LHCN-M2 (cell line): ENCODE measurements at regions not wholly inside any gene's neighbourhood (a gene's known extent, or its start where the extent isn't known, plus 50 kb on each side); places are given as distances from the start of the nearest gene placed in this dataset.

Experiments used
- DNase-seq: peaks from one replicate; pipeline ENCODE4 v3.0.0-alpha.2; 2012; ENCODE audit warnings: low read depth

DNA sequence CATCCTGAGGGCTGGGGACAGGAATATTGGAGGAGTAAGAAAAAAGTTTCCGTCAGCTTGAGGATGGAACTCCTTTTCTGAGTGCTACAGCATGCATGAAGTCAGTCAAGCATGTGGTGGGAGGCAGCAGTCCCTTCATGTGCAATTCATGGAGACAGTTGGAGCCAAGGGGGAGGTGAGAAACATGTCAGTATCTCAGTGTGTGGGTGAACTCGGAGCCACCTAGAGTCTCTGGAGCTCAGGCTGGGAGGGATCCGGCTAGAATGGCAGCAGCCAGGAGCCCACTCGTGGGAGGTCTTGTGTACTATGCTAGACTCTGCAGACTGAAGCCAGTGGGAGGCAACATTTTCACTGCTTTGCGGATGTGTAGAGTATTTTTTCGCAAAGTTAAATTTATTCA lies 60.3 kb downstream of the AVPR1A start:
- DNase-seq: no peak

DNA sequence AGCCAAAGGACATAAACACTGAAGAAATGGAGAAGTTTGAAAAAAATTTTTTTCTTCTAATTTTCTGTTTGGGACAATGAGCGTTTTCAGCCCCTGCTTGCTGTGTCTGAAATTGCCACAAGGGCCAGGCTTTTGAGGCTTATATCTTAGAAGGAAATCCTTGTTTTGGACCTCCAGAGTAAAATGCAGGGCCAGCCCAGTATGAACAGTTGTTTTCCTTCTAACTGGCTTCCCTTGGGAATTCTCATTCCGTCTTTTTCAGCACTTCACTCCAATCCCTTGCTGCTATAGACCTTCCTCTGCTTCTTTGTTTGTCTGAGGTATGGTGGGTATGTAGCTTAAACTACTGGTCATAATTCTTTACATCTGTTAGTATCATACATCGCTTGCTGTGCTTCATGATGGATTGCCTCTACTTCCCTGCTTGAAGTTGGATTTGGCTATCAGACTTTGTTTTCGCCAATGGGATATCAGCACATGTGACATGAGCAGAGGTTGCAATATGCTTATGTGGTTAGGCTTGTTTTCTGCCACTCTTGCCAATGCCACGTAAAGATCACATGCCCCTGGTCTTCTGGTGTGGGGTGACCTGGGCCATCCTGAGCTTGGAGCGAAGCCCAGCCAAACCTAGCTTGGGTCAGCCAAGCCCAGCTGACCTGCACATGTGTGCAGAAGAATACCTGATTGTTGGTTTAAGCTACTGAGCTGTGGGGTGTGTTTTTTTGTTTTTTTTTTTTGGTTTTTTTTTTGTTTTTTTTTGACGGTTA lies 64.7 kb downstream of the AVPR1A start:
- DNase-seq: no peak

DNA sequence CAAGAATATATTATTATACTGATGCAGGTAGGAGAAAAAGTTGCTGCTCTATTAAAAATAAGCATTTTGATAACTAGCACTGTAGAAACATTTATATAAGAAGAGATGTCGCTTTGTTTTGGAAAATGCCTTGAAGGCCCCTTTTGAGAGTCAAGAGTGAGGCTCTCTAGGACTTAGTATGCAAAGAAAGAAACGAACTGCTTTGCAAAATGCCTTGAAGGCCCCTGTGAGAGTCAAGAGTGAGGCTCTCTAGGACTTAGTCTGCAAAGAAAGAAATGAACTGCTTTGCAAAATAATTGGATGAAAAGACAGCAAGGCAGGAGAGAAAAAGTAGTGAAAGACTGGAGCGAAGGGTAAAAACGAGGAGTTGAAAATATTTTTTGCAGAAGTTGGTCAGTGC lies 65.9 kb downstream of the AVPR1A start:
- no peak for DNase-seq

DNA sequence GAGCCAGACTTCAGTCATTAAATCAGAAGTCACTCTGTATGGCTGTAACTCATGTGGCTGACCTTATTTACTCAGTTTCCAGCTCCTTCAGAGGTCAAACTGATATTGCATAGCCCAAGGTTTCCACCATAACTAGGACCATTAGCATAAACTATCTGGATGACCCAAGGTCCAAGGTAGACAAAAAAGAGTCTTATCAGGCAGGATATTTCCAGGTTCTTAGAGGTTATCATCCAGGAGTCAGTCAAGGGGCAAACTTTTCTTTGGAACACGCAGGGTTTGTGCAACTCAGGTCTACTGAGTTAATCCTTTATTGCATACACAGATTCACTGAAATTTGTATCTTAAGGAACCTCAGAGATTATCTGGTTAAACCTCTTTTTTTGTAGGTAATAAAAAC lies 66.5 kb downstream of the AVPR1A start:
- no peak for DNase-seq

DNA sequence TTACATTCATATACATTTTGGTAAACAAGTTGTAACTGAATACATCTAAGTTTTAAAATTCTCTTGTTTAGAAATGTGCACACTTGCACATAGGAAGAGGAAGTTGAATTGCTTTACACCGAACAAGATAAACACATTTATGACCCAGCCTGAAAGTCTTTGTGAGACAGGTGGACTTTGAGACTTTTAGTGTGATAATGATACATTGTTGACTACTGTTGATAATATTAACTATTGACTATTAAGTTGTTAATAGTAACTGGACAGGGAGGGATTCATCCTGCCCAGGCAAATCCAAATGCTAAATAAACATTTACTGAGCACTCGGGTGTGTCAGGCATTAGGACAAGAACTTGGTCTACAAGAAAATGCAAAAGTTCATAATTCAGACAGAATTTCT lies 68.0 kb downstream of the AVPR1A start:
- no peak for DNase-seq

DNA sequence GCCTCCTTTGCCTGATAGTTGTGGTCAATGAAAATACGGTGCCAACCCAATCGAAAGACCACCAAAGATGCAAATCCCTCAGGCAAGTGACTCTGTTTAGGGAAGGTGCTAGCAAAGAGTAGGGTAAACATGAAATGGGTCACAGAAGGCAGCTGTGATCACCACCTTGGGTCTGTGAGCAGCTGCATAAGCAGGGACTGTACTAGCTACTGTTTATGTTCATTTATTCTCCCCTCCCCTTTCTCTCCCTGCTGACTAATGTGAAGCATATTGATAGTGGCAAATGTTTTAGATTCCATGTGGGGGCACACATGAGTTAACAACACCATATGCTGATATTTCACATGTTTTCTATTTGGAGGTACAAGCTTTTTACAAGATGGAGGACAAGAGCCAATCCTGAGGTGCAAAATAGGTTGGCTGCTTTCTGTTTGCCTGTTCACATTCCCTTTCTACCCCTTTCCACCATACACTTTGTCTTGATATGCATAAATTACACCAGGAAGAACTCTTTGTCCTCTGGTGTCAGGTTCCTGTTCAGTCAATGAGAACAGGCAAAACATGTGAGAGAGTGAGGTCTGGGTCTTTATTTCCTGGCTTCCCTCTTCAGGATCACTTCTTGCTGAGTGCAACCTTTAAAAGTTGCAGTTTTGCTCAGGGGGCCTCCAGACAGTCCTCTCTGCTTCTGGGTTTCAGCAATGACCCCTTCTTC lies 71.1 kb downstream of the AVPR1A start:
- peak; percentile 71 for DNase-seq

DNA sequence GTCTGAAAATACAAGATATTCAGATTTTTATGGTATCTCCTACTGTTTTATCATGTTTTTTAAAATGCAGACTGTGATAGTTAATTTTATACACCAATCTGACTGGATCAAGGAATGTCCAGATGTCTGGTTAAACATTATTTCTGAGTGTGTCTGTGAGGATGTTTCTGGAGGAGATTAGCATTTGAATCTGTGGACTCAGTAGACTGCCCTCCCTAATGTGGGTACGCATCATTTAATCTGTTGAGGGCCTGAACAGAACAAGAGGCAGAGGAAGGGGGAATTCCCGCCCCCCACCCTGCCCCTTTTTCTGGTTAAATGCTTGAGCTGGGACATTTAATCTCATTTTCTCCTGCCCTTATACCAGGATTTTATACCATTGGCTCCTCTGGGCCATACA lies 72.1 kb downstream of the AVPR1A start:
- DNase-seq: no peak

DNA sequence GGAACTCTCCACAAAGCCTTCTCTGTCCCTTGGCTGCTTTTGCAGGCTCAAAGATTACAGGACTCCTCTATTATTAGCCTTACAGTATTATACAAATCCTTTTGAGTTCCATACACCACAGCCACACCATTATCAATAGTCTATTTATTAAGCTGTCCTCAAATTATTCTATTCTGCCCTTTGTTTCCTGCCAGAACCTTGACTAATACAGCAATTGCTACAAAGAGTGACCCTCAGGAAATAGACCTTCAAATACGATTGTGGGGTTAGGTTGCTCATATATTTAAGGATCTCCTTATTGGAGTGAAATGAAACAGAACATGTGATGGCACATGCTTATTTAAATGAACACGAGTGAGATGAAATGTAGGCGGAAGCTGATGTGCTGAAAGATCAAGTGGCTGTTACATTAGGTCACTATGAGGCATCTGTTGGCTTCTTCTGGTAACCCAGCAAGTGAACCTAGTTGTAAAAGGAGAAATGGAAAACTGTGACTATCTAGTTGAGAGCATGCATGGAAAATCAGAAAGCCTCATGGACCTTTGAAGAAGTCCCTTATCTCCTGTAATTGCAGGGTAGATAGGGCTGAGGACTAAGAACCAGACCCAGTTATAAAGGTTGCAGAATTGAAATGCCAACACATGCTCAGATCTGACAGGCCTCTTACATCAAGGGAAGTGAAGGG lies 75.5 kb downstream of the AVPR1A start:
- no peak for DNase-seq

DNA sequence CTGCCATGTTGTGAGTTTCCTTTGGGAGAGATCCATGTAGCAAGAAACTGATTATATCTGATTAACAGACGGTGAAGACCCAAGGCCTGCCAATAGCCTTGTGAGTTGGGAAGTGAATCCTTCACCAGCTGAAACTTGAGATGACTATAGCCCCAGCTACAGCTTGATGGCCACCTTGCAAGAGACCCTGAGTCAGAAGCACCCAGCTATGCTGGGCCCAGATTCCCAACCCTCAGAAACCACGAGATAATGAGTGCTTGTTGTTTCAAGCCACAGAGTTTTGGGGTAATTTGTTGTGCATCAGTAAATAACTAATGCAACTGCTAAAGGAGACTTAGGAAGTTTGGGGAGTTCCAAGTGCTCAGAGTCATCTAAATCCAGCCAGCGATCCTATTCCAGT lies 80.3 kb downstream of the AVPR1A start:
- DNase-seq: peak; percentile 7

DNA sequence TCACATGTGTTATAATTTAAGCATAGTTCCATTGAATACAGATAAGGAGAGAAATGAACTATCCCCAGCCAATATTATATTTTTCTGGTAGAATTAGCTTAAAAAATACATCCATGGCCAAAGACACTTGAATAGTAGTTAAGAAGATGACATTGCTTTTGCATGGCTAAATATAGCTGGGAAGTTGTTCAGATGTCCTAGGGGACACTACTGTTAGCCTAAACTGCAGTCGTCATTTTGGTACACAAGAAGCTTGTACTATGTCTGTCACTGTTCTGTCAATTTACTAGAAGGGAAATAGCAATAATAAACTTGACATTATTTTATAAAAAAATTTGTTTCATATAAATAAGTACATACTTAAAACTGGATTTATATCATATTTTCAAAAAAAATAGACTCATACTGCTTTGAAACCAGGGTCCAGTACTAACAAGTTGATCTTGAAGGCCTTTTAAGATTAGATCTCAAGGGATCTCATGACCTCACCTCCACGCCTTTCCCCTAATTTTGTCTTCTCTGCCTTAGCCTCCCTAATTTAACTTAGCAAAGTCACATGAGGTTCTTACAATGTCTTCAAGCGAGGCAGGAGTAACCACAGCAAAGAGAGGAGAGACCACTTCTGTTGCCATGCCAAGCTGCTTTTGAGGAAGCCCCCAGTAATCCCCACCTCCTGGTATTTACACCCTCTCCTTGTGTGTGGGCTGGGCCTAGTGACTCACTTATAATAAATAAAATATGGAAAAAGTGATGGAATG lies 81.0 kb downstream of the AVPR1A start:
- no peak for DNase-seq

DNA sequence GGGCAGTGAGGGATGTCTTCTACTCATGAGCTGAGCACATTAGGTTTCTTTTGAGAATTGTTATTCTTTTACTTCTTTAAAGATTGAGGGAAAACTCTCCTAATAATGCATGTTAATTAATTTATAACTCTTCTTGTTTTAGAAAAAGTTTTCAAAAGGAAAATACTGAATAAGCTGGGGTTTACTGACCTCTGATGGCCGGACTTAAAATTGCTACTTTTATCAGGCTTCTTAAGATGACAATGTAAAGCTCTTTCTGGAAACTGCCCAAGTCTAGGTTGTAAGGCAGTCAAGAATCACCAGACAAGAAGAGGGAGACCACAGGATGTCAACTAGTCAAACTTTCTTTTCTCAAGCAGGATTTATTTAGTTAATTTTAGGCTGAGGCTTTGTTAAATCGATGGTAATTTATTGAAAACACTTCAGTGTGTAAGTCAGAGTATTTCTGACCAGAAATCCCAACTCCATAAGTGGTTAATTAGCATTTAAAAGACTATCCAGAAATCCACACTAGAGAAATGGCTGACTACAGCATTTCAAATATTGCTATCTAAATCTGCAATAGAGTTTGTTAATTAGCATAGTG lies 82.1 kb downstream of the AVPR1A start:
- DNase-seq: peak; percentile 47

DNA sequence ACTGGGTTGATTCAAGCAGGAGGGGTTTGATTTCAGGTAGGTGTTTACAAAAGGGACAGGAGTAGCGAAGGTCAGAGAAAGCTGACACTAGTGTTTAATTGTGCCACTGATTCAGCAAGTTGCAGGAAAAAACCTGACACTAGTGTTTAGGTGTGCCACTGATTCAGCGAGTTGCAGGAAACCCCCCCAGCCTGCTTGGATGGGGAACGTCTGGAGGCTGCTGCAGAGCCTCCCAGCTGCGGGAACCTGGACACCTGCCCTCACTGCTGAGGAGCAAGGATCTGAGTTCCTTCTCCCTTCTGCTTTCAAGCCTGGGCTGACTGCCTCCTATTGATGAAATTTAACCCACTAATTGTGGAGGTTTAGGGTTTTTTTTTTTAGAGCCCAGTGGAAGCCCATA lies 84.2 kb downstream of the AVPR1A start:
- DNase-seq: no peak

DNA sequence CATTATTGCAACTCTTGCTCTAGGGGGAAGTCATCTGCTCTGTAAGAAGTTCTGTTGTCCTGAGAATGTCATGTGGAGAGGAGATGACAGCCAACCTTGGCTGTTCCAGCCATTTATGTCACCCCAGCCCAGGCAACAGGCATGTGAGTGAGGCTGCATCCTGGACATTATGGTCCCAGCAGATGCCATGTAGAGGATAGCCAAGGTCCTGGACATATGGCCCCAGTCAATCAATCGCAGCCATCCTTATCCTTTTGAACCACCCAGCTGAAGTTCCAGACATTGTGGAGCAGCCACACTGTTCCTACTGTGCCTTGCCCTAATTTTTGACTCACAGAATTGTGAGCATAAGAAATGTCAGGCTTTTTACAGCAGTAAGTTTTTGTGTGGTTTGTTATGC lies 84.9 kb downstream of the AVPR1A start:
- no peak for DNase-seq

DNA sequence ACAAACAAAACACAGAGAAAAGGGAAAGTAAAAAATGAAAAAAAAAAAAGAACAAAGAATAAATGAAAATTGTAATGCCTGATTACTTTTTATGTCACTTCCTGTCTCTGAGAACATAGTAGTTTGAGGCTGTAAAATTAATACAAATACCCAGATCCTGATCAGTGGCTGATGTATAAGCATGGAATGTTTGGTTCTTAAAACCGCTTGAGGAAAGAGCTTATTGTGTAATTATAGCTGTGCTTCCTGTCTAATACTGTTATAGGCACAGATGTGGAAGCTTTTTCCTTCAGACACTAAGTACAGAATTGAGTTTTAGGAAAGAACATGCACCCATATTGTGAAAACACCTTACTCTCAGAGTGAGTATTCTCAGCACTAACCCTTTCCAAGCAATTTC lies 86.9 kb downstream of the AVPR1A start:
- peak; percentile 21 for DNase-seq

DNA sequence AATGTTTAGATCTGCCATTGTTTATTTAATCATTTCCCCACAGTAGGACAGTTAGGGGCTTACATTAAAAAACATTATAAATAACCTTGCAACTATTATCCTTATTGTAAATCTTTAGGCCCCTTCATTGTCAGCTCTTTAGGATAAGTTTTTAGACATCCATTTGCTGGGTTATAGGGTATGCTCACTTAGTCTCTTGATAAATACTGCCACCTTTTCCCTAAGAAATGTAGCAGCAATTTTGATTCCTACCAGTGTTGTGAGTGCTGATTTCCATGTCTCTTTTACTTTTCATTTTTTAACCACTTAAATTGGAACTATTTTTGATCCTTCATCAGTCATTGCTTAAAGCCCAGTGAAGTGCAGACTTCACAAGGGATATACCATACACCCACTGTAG lies 94.4 kb downstream of the AVPR1A start:
- no peak for DNase-seq

DNA sequence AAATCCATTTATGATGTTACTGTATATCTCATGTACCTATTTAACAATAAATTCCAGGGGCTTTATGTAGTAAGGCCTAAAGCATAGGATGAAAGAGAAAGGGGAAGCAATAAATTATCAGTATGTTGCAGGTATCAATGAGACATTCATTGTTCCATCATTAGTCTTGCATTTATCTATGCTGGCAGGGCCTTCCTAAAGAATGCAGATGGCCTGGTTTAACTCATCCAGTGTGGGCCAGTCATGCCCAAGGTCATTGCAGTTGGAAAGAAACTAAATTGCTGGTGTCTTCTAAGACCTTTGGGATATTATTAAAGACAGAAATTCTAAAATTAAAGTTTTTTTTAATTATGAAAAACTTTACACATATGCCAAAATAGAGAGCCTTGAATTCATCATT lies 98.3 kb downstream of the AVPR1A start:
- no peak for DNase-seq

DNA sequence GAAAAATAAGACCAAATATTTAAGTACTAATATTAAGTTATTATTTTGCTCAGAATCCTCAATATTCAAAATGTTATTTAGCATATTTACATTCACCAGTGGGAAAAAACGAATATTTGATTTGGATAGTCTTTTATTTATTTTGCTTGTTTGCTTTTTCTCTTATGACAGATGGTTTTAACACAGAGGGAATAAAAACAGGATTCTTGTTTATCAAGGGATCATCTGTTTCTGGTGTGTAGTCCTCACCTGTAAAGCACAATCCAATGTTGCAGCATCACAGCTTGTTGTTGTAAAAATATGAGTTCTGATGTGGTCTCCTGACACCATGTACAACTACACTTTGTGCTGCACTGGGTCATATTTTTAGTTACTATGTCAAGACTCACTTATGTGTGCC lies 103.9 kb downstream of the AVPR1A start:
- DNase-seq: no peak

DNA sequence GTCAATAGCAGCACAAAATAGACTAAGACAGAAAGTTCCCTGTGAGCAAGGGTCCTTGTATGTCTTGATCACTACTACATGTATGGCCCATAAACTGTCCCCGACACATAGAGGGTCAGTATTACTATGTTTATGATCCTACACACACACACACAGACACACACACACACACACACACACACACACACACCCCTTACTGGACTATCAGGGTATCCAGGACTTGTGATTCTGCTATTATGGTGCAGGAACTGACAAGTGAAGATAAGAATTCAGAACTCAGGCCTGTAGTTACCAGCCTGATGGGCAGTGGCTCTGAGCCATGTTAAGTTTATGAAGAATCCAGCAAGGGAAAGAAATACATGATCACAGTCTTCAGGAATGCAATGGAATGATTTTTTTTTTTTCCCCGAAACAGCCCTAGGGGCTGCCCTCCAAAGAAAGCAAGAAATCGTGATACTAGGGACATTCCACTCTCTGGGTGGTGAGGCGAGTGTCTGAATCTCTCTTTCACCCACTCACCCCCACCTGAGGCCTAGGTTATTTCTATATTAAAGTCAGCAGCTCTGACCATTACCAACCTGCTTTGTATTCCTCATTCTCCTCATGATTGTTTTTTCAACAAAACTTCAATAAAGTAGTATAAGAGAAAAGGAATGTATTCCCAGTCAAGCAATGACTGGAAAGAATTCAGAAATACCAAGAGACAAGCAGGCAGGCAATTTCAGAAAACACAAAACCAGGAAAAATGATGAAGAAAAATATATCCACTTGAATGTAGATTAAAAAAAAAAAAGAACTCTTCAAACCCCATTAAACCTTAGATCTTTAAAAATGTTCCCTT lies 105.8 kb downstream of the AVPR1A start:
- DNase-seq: peak; percentile 36

DNA sequence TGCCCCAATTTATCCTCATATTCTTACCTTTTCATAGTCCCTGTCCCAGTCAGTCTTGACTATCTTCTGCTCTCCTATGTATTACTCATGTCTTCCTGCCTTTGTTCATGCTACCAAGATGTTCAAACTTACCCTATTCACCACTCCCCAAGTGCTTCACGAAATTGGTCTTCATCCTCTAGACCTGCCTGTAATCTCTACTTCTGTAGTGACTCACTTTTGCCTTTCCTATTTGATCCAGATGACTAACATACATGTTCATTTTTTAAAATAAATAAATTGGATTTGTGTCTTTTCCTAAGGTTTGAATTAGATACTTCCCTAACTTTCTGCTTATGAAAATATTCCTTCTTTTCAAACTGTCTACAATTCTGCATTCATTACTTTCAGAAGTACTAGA lies 107.7 kb upstream of the PPM1H start:
- no peak for DNase-seq

DNA sequence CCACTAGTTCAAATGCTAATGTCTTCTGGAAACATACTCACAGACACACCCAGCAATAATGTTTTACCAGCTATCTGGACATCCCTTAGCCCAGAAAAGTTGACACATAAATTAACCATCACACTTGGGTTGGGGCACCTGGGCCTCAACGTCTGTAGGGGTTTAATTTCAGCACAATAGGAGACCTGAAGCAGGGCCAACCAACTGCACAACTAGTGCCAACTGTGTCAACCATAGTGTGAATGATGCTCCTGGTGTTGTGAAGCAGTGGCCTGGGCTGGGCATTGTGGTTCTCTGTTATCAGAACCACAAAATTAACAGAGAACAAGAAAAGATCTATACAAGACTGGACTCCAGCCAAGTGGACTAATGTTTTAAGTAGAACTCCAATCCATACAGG lies 106.7 kb upstream of the PPM1H start:
- DNase-seq: no peak
